Uterus (tissue), 2 donors: ENCODE measurements at regions not wholly inside any gene's neighbourhood (a gene's known extent, or its start where the extent isn't known, plus 50 kb on each side); places are given as distances from the start of the nearest gene placed in this dataset.

ENCODE experiments used
- CTCF ChIP-seq, 4 experiments: fragments of 200-600 bp in 2 of 4; fragments of 450-650 bp in 2 of 4; sonication (generic) in 2 of 4; IDR thresholded peaks; one replicate each; pipeline ENCODE4 v1.5.1; 2016 to 2019; ENCODE audit warnings: antibody characterized with exemption in 4 of 4, mild to moderate bottlenecking in 2 of 4, moderate library complexity in 1 of 4
- POLR2A ChIP-seq, 2 donors: fragments of 450-650 bp; IDR thresholded peaks; one replicate each; pipeline ENCODE4 v1.6.1; 2016; ENCODE audit warnings: antibody characterized with exemption in 2 of 2, mild to moderate bottlenecking in 1 of 2, moderate library complexity in 1 of 2

GRCh38 chr5:87945286-87945650, 323.4 kb downstream of the TMEM161B start:
- TF ChIP-seq CTCF (IDR thresholded peaks at IDR 0.05) = no peak
- TF ChIP-seq POLR2A (IDR thresholded peaks at IDR 0.05) = no peak
